Ectodermal cell (in vitro differentiated cells): ENCODE measurements at regions not wholly inside any gene's neighbourhood (a gene's known extent, or its start where the extent isn't known, plus 50 kb on each side); places are given as distances from the start of the nearest gene placed in this dataset.

Source experiments
- H3K27ac ChIP-seq: 2 replicates; pipeline ENCODE4 v1.7.0; 2013; ENCODE audit warnings: mild to moderate bottlenecking, low read depth, low read length; ENCODE audit not compliant: insufficient read depth, poor library complexity, severe bottlenecking
- H3K27me3 ChIP-seq: 2 replicates; pipeline ENCODE4 v1.7.0; 2013; ENCODE audit warnings: mild to moderate bottlenecking, low read length; ENCODE audit not compliant: insufficient read depth, control insufficient read depth, poor library complexity, severe bottlenecking
- H3K36me3 ChIP-seq: one replicate; pipeline ENCODE4 v1.7.0; 2013; ENCODE audit warnings: low read length; ENCODE audit not compliant: control insufficient read depth, insufficient read depth
- H3K4me1 ChIP-seq: one replicate; pipeline ENCODE4 v1.7.0; 2013; ENCODE audit warnings: low read length; ENCODE audit not compliant: control insufficient read depth, insufficient read depth
- H3K4me3 ChIP-seq: 2 replicates; pipeline ENCODE4 v1.7.0; 2013; ENCODE audit warnings: low read depth, low read length, control low read depth; ENCODE audit not compliant: insufficient read depth
- H3K9me3 ChIP-seq: 2 replicates; pipeline ENCODE4 v1.7.0; 2013; ENCODE audit warnings: mild to moderate bottlenecking, low read length, moderate library complexity; ENCODE audit not compliant: control insufficient read depth
- WGBS, 2 experiments: methylation state at CpG; one replicate each; pipeline ENCODE4 v1.1.7; 2013; ENCODE audit warnings: missing lambda C conversion rate in 2 of 2; 5-methylcytosine and 5-hydroxymethylcytosine counted together

GRCh38 chr17:72393553-72393952 is 272.7 kb downstream of the SOX9 start:
- H3K27me3 ChIP-seq: no peaks in the 10 kb centered on the region
- H3K4me1 ChIP-seq: peaks cover 11% of the 10 kb centered on the region
- no peak overlapping the region for H3K27ac ChIP-seq
- 80 to 97% methylated on average over 1 to 2 of the region's 2 CpGs for WGBS, 2 experiments
- no peak overlapping the region for H3K4me3 ChIP-seq
- no peaks in the 10 kb centered on the region for H3K9me3 ChIP-seq
- H3K36me3 ChIP-seq: no peaks in the 10 kb centered on the region

DNA sequence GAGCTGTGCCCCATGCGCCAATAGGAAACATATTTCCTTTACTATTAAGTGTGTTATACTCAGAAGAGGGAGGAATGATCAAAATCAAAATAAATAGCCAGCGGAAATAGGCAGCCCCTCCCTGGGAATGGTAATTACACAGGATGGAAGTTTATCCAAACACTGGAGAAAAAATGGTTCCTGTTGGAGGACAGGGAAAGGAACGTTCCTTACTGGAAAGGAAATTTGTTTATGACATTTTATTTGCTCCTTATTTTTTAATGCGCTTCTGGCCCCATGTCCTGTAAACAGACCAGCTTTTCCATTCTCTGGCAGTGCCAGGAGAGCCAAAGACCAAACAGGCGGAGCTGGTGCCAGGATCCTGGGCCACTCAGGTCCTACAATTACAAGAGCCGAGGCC is 273.7 kb downstream of the SOX9 start:
- H3K27me3 ChIP-seq: no peaks in the 10 kb centered on the region
- no peaks in the 10 kb centered on the region for H3K9me3 ChIP-seq
- 93 to 97% methylated on average over 5 to 6 of the region's 6 CpGs for WGBS, 2 experiments
- no peak overlapping the region for H3K27ac ChIP-seq
- H3K4me1 ChIP-seq: peaks cover 11% of the 10 kb centered on the region
- no peak overlapping the region for H3K4me3 ChIP-seq
- no peaks in the 10 kb centered on the region for H3K36me3 ChIP-seq

DNA sequence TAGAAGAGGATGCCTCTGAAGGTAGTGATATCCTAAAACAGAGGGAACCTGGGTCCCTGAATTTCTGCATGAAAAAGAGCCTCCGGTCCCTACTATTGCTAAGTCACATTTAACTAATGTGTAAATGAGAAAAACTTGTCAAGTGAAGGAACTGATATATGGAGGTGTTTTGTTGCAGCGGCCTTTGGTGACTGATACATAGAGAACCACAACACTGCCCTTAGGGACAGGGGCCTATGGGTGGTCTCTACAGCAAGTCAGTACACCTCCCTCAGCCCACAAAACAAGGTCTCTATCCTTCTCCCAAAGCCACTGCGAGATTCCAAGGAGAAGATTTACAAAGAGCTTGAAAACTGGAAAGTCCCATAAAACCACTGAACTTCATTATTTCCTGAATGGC is 275.3 kb downstream of the SOX9 start:
- Histone ChIP-seq H3K9me3 (no peaks in the 10 kb centered on the region), H3K36me3 (no peaks in the 10 kb centered on the region), H3K27me3 (no peaks in the 10 kb centered on the region), H3K4me3 (no peak overlapping the region), H3K4me1 (peaks cover 11% of the 10 kb centered on the region), H3K27ac (no peak overlapping the region)
- whole genome bisulfite sequencing, 2 experiments: 95% methylated on average over 3 of the region's 3 CpGs

GRCh38 chr17:72397223-72397667 is 276.4 kb downstream of the SOX9 start:
- WGBS, 2 experiments: 91 to 100% methylated on average over 2 of the region's 2 CpGs

DNA sequence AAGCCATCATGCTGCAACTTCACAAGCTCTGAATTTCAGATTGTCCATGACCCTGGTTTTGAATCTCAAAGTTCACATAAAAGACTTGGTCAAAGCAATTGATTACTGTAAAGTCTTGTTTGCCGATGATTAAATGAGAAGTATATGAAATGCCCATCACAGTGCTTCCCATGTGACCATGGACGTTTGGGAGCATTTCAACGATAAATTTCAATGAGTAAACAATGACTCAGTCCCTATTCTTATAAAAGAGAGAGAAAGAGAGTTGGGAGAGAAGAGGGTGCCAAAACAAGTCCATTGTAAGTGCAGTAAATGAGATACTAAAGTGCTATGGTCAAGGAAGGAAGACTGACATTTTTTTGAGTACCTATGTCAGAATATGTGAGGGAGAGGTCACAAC is 276.9 kb downstream of the SOX9 start:
- H3K4me1 ChIP-seq: peaks cover 11% of the 10 kb centered on the region
- no peak overlapping the region for H3K4me3 ChIP-seq
- no peaks in the 10 kb centered on the region for H3K36me3 ChIP-seq
- no peaks in the 10 kb centered on the region for H3K9me3 ChIP-seq
- no peak overlapping the region for H3K27ac ChIP-seq
- H3K27me3 ChIP-seq: no peaks in the 10 kb centered on the region
- 97 to 98% methylated on average over 3 of the region's 3 CpGs for WGBS, 2 experiments

More at GRCh38 chr17:72397223-72397667, 276.4 kb downstream of the SOX9 start:
- no peaks in the 10 kb centered on the region for H3K36me3 ChIP-seq
- H3K27ac ChIP-seq: no peak overlapping the region
- H3K27me3 ChIP-seq: no peaks in the 10 kb centered on the region
- H3K9me3 ChIP-seq: no peaks in the 10 kb centered on the region
- H3K4me1 ChIP-seq: peaks cover 11% of the 10 kb centered on the region
- H3K4me3 ChIP-seq: no peak overlapping the region

DNA sequence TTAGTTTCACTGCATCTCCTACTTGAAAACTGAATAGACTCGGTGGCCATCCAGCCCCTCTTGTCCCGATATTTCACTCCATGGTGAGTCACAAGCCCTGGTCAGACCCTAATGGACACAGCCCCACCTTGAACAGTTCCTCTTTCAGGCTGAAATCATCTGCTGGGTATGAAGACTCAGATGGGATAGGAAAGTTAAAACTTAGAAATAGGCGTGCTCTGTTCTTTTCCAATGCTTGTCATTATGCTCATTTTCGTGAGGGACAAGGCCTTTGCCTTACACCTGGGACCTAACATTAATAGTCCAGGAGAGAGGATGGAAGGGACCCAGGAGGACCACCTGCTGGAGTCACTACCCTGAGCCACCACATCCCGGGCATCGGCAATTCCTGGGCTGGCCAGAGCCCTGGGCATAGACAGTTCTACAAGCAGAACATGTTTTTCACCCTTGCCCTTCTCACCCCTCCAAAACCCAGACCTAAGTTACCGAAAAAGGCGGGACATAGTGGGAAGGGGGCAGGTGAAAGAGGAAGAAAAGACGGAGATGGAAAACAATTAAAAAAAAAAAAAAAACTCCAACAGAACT is 278.3 kb downstream of the SOX9 start:
- Histone ChIP-seq H3K27ac (no peak overlapping the region), H3K4me1 (peaks cover 3% of the 10 kb centered on the region), H3K36me3 (no peaks in the 10 kb centered on the region), H3K27me3 (no peaks in the 10 kb centered on the region), H3K9me3 (no peaks in the 10 kb centered on the region), H3K4me3 (no peak overlapping the region)
- WGBS, 2 experiments: 92 to 96% methylated on average over 7 to 9 of the region's 9 CpGs

- no peaks in the 10 kb centered on the region for H3K36me3 ChIP-seq
- H3K4me1 ChIP-seq: no peaks in the 10 kb centered on the region
- H3K27me3 ChIP-seq: no peaks in the 10 kb centered on the region
- no peaks in the 10 kb centered on the region for H3K9me3 ChIP-seq
- WGBS, 2 experiments: 94 to 95% methylated on average over 15 of the region's 15 CpGs
- no peak overlapping the region for H3K27ac ChIP-seq
- no peak overlapping the region for H3K4me3 ChIP-seq
Measured at GRCh38 chr17:72399608-72400487, 279.0 kb downstream of the SOX9 start.

DNA sequence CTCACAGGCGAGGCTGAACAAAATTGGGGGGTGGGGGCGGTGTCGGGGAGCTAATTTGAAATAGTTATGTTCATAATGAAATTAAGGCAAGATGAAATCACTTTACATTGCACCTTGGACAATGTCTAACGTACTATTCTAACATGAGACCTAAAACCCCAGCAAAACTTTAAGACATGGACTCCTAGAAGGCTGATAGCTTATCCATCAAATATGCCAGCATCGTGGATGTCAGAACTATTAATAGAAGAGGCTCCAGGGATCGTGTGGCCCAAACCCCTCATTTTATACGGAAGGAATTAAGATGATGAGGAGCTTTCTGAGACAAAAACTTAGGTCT is 279.6 kb downstream of the SOX9 start:
- Histone ChIP-seq H3K9me3 (no peaks in the 10 kb centered on the region), H3K4me3 (no peak overlapping the region), H3K27me3 (no peaks in the 10 kb centered on the region), H3K4me1 (no peaks in the 10 kb centered on the region), H3K27ac (no peak overlapping the region), H3K36me3 (no peaks in the 10 kb centered on the region)
- 97% methylated on average over 7 of the region's 7 CpGs for WGBS, 2 experiments

- WGBS, 2 experiments: 90 to 92% methylated on average over 3 of the region's 3 CpGs
Measured at GRCh38 chr17:72400863-72401262, 280.0 kb downstream of the SOX9 start.

GRCh38 chr17:72401883-72402726 is 281.3 kb downstream of the SOX9 start:
- WGBS, 2 experiments: 94 to 95% methylated on average over 5 of the region's 5 CpGs
- no peaks in the 10 kb centered on the region for H3K4me1 ChIP-seq
- no peaks in the 10 kb centered on the region for H3K27me3 ChIP-seq
- H3K36me3 ChIP-seq: no peaks in the 10 kb centered on the region
- no peak overlapping the region for H3K4me3 ChIP-seq
- H3K9me3 ChIP-seq: no peaks in the 10 kb centered on the region
- H3K27ac ChIP-seq: no peak overlapping the region

More at GRCh38 chr17:72400863-72401262, 280.0 kb downstream of the SOX9 start:
- Histone ChIP-seq H3K9me3 (no peaks in the 10 kb centered on the region), H3K27me3 (no peaks in the 10 kb centered on the region), H3K4me1 (no peaks in the 10 kb centered on the region), H3K36me3 (no peaks in the 10 kb centered on the region), H3K4me3 (no peak overlapping the region), H3K27ac (no peak overlapping the region)
